A549 (cell line): ENCODE measurements at regions not wholly inside any gene's neighbourhood (a gene's known extent, or its start where the extent isn't known, plus 50 kb on each side); places are given as distances from the start of the nearest gene placed in this dataset.

Experiments
- small RNA-seq, 6 experiments: library from RNA; depleted of rRNA; stranded (forward); fragments of <200 nt; gene quantifications; one replicate each; pipeline ENCODE3, GENCODE V24; 2012

Small RNA genes in the stretch of these regions (small RNA-seq; reads per million reads assigned to genes)
- gene RNU1-33P: 0 reads per million in 6 experiments
